ENCODE measurements at regions not wholly inside any gene's neighbourhood (a gene's known extent, or its start where the extent isn't known, plus 50 kb on each side); places are given as distances from the start of the nearest gene placed in this dataset.
"Not testable (repeated sequence)": the region's sequence is repeated elsewhere in the genome, so short reads cannot be mapped to it uniquely, and the experiment has no call there.

- no peak for DNase-seq
These were observed 538.1 kb downstream of the SOX6 start for GRCh38 chr11:15818132-15818842.

- peak; percentile 37 for DNase-seq
These were observed 536.6 kb downstream of the SOX6 start for GRCh38 chr11:15819679-15820286.

DNA sequence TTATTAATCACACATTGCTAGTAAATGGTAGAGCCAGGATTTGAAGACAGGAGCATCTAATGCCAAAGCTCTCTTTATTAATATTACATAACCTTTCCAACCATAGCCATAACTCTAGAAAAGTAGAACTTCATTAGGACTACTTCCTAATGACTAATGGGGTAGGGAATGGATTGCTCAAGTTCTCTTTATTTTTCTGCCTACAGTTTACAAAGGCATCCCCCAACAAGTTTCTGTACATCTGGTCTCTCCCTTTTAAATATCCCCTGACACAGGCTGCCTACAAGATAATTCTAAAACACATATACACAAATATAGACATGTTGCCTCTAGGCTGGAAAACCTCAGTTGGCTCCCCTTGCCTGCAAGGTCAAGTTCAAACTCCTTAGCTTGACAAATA is 534.9 kb downstream of the SOX6 start:
- DNase-seq: no peak

DNA sequence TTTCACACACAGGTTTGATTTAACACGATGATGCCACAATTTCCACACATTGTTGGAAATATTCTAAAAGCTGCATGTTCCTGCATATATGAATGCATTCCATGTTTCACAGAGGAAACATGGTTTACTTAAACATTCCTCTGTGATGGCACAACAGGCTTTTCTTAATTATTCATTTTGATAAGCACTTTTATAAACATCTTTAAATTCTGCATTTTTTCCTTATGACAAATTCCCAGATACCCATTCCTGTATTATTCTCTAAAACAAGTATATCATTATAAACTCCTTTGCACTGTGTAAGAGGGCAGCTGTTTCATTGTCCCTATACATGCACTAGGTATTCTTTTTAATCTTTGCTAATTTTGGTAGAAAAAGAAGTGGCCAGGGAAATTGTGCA is 532.3 kb downstream of the SOX6 start:
- DNase-seq: peak; percentile 73

GRCh38 chr11:15825976-15826650 is 530.2 kb downstream of the SOX6 start:
- no peak for DNase-seq

- no peak for DNase-seq
These were observed 529.5 kb downstream of the SOX6 start for GRCh38 chr11:15826826-15827225.

DNA sequence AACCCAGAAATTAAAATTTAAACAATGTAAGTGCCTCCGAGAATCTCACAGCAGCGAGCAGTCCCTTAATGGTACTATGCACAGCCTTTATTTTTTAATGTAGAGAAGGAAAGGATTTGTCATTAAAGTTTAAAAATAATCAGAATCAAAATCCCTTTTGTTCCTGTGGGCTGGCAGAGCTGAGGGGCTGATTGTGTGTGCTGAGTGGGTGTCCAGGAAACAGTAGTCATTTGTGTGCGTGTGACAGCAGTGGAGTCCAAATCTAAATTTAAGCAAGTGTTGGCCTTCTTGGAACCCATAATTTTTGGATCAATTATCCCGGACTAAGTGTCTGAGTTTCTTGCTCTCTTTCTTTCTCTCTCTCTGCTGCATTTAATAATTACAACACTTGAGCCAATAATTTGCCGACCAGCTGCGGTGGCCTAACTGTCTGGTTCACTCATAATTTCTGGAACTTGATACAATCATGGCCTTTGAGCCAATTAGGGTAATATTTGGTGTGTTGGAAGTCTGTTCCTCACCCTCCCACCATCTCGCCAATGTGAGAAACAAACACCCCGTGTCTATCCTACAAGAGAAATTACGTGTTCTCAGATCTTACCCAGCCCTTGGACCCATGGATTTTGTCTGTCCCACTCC is 528.0 kb downstream of the SOX6 start:
- no peak for DNase-seq

DNA sequence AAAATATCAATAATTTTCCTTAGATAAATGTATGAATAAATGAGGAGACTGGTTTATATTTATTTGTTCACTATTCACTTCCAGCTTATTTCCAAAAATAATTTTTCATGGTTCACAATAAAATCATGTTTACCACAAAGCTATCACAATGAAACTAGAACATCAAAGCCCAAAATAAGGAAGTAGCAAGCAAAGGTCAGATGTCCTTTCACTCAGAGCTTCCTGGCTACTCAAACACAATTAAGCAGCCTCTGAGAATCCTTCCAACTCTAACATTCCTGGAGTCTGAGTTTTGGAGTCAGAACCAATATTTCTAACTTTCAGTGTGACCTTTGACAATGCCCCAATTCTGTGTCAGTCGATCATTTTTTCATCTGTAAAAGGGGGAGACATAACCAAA is 527.0 kb downstream of the SOX6 start:
- DNase-seq: no peak

DNA sequence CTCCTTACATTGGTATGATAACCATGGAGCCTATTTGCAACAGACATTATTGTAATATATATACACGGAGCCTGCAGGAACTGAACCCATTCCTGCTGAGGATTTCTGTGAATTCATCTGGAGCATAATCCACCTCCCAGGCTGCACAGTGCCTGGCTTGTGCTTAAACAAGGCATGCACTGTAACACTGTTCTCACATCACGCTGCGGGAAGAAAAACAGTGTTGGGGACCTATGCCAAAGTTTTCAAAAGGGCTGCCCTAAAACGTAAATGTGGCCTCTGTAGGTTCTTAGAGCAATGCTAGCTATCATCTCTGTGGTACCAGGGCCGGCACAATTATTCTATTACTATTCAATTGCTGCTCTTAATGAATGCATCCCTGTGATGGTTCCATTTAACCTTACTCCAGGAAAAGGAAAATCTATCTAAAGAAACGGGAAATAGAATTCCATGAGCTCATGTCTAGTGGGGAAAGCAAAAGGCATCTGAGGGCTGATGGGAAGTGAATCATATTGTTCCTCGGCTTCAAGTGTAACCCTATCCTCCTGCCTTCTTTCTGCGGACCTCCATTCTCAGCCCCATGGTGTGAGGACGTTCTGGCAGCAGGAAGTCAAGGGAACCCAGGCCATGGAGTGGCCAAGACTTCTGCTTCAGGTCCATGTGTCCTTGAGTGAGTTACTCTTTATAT is 525.5 kb downstream of the SOX6 start:
- DNase-seq: no peak

DNA sequence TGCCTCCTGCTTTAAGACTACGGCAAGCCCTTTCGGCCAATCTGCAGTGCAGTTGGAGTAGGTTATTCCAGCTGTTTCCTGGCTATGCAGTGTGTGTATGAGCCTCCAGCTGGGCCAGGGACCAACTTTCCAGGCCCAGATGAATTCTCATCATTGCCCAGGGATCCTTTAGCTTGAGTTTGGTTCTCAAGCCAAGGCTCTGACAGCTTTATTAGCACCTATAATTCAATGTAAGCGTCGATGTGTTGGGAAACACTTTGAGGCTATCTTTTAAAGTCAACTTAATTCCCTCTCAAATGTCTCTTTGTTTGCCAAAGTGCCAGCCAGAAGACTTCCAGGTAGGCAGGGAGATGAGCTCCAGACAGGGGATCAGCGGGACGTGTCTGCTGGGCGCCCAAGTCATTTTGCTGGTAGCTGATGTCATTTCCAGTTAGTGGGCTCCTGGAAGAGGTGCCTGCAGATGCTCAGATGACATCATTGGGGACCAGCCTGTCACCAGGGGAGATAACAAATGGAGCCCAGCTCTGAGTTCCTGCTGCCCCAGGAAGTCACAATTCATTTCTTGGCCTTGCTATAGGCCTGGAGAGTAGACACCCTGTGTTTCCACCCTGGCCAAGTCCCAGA is 520.4 kb downstream of the SOX6 start:
- no peak for DNase-seq

DNA sequence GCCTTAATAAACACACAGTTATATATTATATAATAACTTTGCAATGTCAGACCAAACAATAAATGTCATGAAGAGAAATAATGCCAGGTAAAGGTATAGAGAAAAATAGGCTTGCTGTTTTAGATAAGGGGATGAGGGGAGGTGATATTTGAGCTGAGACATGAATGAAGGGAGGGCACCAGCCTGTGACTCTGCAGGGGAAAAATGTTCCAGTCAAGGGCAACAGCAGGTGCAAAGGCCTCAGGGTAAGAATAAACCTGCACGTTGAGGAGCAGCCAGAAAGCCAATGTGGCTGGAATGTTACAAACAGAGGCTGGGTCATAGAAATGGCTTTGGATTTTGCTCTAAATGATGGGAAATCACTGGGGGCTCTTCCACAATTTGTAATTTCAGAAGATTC is 519.6 kb downstream of the SOX6 start:
- DNase-seq: no peak

DNA sequence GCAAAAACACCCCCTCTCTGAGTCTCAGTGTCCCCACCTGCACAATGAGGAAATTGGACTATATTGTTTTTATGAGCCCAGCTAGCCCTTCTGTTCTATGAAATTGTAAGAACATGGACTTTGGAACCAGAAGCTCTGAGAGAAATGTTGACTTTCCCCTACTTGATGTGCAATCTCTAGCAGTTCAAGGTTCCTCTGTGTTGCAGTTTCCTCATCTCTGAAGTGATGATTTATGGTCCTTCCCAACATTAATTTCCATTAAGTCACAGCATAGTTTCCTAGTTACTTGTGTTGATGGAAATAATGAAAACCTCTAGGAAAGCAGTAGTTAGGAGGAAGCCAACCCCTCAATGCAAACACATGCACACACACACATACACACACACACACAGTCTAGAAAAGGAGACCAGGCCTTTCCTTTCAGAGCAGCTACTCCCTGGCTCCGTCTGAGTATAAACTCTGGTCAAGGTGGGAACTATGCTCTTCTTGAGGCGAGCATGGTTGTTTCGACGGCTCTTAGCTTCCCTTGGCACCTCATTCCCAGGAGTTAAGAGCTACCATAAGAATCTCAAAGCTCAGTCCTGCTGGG is 518.4 kb downstream of the SOX6 start:
- DNase-seq: no peak

- DNase-seq: no peak
These were observed 517.3 kb downstream of the SOX6 start for GRCh38 chr11:15839061-15839460.

- no peak for DNase-seq
These were observed 515.4 kb downstream of the SOX6 start for GRCh38 chr11:15840966-15841365.

GRCh38 chr11:15841931-15842740 is 514.2 kb downstream of the SOX6 start:
- DNase-seq: no peak

GRCh38 chr11:15843309-15843872 is 513.0 kb downstream of the SOX6 start:
- DNase-seq: no peak

DNA sequence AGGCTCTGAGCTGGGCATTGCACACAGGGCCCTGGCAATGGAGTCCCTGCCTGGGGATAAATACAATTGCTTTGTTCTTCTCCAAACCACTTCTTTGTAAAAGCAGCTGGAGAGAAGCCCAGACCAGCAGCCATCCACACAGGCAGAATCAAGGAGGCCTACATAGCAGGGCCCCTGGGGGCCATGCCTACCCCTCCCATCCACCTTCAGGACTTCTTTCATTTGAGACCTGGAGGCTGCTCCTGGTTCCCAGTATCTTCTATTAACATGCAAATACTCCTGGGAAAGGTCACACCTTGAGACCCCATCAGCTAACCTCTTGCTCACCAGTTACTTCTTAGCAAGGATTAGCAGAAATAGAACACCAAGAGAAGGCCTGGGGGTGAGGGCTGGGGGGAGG is 511.1 kb downstream of the SOX6 start:
- no peak for DNase-seq

DNA sequence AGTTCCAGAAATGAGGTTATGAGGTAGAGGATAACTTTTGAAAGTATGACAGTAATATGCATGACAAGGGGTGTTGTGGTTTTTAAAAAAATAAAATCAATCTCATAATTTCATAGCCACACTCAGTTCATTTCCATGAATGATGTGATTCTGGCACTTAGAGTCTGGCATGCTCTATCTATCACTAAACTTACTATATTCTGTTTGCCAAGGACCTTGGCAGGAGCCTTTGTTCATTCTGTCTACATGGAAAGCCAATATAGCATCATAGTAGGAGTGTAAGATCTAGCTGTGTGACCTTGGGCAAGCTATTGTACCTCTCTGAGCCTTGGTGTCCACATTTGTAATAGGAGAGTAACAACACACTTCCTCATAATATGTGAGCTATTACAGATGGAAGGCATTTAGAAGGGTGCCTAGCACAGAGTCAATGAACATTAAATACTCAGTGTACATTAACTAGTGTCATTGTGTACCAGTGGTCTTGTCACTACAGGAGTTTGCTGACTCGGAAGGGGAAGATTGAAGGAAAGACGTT is 507.6 kb downstream of the SOX6 start:
- DNase-seq: no peak

DNA sequence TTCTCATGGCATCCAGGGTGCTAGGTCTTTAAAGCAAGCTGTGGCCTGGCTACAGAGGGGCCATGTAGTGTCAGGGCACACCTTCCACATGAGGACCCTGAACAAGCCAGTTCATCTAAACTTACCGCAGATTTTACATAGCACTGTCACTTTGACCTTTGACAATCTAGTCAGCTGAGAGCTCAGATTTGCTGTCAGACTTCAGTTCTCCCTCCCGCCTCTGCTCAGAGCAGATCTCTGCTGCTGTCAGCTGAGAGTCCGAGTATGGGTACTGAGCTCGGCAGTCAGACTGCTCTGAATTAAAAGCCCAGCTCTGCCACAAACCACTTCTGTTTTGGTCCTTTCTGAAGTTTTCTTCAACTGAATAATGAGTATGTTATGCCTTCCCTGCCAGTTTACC is 507.1 kb downstream of the SOX6 start:
- DNase-seq: no peak

DNA sequence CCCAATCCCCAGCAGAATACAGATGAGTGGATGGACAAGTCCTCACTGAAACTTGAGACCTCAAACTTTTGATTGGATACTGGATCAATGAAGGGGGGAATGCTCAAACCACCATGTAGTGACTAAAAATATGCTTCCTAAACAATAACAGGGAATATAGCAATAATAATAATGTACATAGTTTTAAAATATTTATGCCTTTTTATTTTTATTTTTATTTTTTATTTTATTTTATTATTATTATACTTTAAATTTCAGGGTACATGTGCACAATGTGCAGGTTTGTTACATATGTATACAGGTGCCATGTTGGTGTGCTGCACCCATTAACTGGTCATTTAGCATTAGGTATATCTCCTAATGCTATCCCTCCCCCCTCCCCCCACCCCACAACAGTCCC is 506.0 kb downstream of the SOX6 start:
- DNase-seq: not testable (repeated sequence)

All from fibroblast of skin of back (primary cell).